ENCODE measurements at regions not wholly inside any gene's neighbourhood (a gene's known extent, or its start where the extent isn't known, plus 50 kb on each side); places are given as distances from the start of the nearest gene placed in this dataset.
A peak's percentile ranks its signal among the peaks of the same experiment; 100 is the strongest.

- Histone ChIP-seq H3K4me1 (peaks cover 11 to 14% of the 10 kb centered on the region in 2 donors), H3K27ac (no peak overlapping the region), H3K36me3 (no peaks in the 10 kb centered on the region), H3K27me3 (no peaks in the 10 kb centered on the region), H3K9me3 (no peaks in the 10 kb centered on the region), H3K4me3 (no peak overlapping the region)
- ATAC-seq (no peak), DNase-seq (no peak)
- TF ChIP-seq POLR2A (IDR thresholded peaks at IDR 0.05) (no peak), CTCF (IDR thresholded peaks at IDR 0.05 in 4 of 5, conservative IDR thresholded peaks at IDR 0.05 in 1 of 5) (no peak)
- in situ Hi-C loops (cut with MboI; ENCODE audit: low sequenced_read_pairs in 4 of 4) (no loop called here), intact Hi-C loops (cut with DNase I; ENCODE audit: low total_unique reads) (no loop called here)
Measured at GRCh38 chr5:135223404-135223803, 175.6 kb downstream of the MACROH2A1 start.

GRCh38 chr5:135222771-135223170 lies 176.3 kb downstream of the MACROH2A1 start:
- TF ChIP-seq POLR2A (IDR thresholded peaks at IDR 0.05) = no peak
- TF ChIP-seq CTCF (IDR thresholded peaks at IDR 0.05 in 4 of 5, conservative IDR thresholded peaks at IDR 0.05 in 1 of 5) = no peak
- ATAC-seq (no peak), DNase-seq (no peak)
- H3K27ac ChIP-seq = peak overlapping the region in 3 of 4 donors; percentile 38 to 61 (median 56)
- no peaks in the 10 kb centered on the region for H3K27me3 ChIP-seq
- H3K36me3 ChIP-seq = no peaks in the 10 kb centered on the region
- intact Hi-C loops (cut with DNase I; ENCODE audit: low total_unique reads) = no loop called here
- peaks cover 11 to 14% of the 10 kb centered on the region in 2 donors for H3K4me1 ChIP-seq
- no peaks in the 10 kb centered on the region for H3K9me3 ChIP-seq
- in situ Hi-C loops (cut with MboI; ENCODE audit: low sequenced_read_pairs in 4 of 4) = no loop called here
- no peak overlapping the region for H3K4me3 ChIP-seq

- Histone ChIP-seq H3K36me3 (no peaks in the 10 kb centered on the region), H3K4me1 (peaks cover 11 to 17% of the 10 kb centered on the region in 2 donors), H3K4me3 (no peak overlapping the region), H3K27ac (peak overlapping the region in 3 of 4 donors; percentile 38 to 61 (median 56)), H3K9me3 (no peaks in the 10 kb centered on the region), H3K27me3 (no peaks in the 10 kb centered on the region)
- intact Hi-C loops (cut with DNase I; ENCODE audit: low total_unique reads) (no loop called here), in situ Hi-C loops (cut with MboI; ENCODE audit: low sequenced_read_pairs in 4 of 4) (no loop called here)
- ATAC-seq = peak; percentile 73 to 86
- DNase-seq = peak; percentile 42 to 73
- TF ChIP-seq CTCF (IDR thresholded peaks at IDR 0.05 in 4 of 5, conservative IDR thresholded peaks at IDR 0.05 in 1 of 5) (no peak), POLR2A (IDR thresholded peaks at IDR 0.05) (no peak)
Measured at GRCh38 chr5:135222171-135222681, 176.8 kb downstream of the MACROH2A1 start.

- ATAC-seq (no peak), DNase-seq (no peak)
- intact Hi-C loops (cut with DNase I; ENCODE audit: low total_unique reads) = no loop called here
- Histone ChIP-seq H3K27ac (peak overlapping the region in 3 of 4 donors; percentile 38 to 61 (median 45)), H3K4me3 (no peak overlapping the region), H3K27me3 (no peaks in the 10 kb centered on the region), H3K36me3 (no peaks in the 10 kb centered on the region), H3K9me3 (no peaks in the 10 kb centered on the region), H3K4me1 (peaks cover 16 to 19% of the 10 kb centered on the region in 2 donors)
- TF ChIP-seq POLR2A (IDR thresholded peaks at IDR 0.05) (no peak), CTCF (IDR thresholded peaks at IDR 0.05 in 4 of 5, conservative IDR thresholded peaks at IDR 0.05 in 1 of 5) (no peak)
- in situ Hi-C loops (cut with MboI; ENCODE audit: low sequenced_read_pairs in 4 of 4) = no loop called here
Measured at GRCh38 chr5:135221696-135222095, 177.3 kb downstream of the MACROH2A1 start.

GRCh38 chr5:135221187-135221473 lies 177.9 kb downstream of the MACROH2A1 start:
- Histone ChIP-seq H3K36me3 (no peaks in the 10 kb centered on the region), H3K27me3 (no peaks in the 10 kb centered on the region), H3K9me3 (no peaks in the 10 kb centered on the region), H3K4me1 (peaks cover 19 to 20% of the 10 kb centered on the region in 2 donors), H3K4me3 (no peak overlapping the region), H3K27ac (no peak overlapping the region)
- intact Hi-C loops (cut with DNase I; ENCODE audit: low total_unique reads) (no loop called here), in situ Hi-C loops (cut with MboI; ENCODE audit: low sequenced_read_pairs in 4 of 4) (no loop called here)
- TF ChIP-seq POLR2A (IDR thresholded peaks at IDR 0.05) = no peak
- TF ChIP-seq CTCF (IDR thresholded peaks at IDR 0.05 in 4 of 5, conservative IDR thresholded peaks at IDR 0.05 in 1 of 5) = no peak
- ATAC-seq (no peak), DNase-seq (no peak)
